ENCODE measurements at regions not wholly inside any gene's neighbourhood (a gene's known extent, or its start where the extent isn't known, plus 50 kb on each side); places are given as distances from the start of the nearest gene placed in this dataset.

GRCh38 chr10:52479567-52479966 lies 165.5 kb downstream of the DKK1 start:
- TF ChIP-seq GATA3 (IDR thresholded peaks at IDR 0.05; ENCODE audit: low read depth, low read length) = no peak
- no peak for TF ChIP-seq GATA2 (IDR thresholded peaks at IDR 0.05; ENCODE audit: low read depth, low read length)

GRCh38 chr10:52481986-52482555 lies 168.0 kb downstream of the DKK1 start:
- no peak for TF ChIP-seq GATA3 (IDR thresholded peaks at IDR 0.05; ENCODE audit: low read depth, low read length)
- TF ChIP-seq GATA2 (IDR thresholded peaks at IDR 0.05; ENCODE audit: low read depth, low read length) = no peak

GRCh38 chr10:52483587-52483986 lies 169.5 kb downstream of the DKK1 start:
- no peak for TF ChIP-seq GATA3 (IDR thresholded peaks at IDR 0.05; ENCODE audit: low read depth, low read length)
- TF ChIP-seq GATA2 (IDR thresholded peaks at IDR 0.05; ENCODE audit: low read depth, low read length) = no peak

- TF ChIP-seq GATA3 (IDR thresholded peaks at IDR 0.05; ENCODE audit: low read depth, low read length) = no peak
- TF ChIP-seq GATA2 (IDR thresholded peaks at IDR 0.05; ENCODE audit: low read depth, low read length) = no peak
Measured at GRCh38 chr10:52484206-52485065, 170.4 kb downstream of the DKK1 start.

- TF ChIP-seq GATA2 (IDR thresholded peaks at IDR 0.05; ENCODE audit: low read depth, low read length) = no peak
- TF ChIP-seq GATA3 (IDR thresholded peaks at IDR 0.05; ENCODE audit: low read depth, low read length) = no peak
Measured at GRCh38 chr10:52485462-52485861, 171.4 kb downstream of the DKK1 start.

GRCh38 chr10:52486840-52487611 lies 172.9 kb downstream of the DKK1 start:
- TF ChIP-seq GATA3 (IDR thresholded peaks at IDR 0.05; ENCODE audit: low read depth, low read length) (no peak), GATA2 (IDR thresholded peaks at IDR 0.05; ENCODE audit: low read depth, low read length) (no peak)

- no peak for TF ChIP-seq GATA3 (IDR thresholded peaks at IDR 0.05; ENCODE audit: low read depth, low read length)
- no peak for TF ChIP-seq GATA2 (IDR thresholded peaks at IDR 0.05; ENCODE audit: low read depth, low read length)
Measured at GRCh38 chr10:52488606-52489485, 174.8 kb downstream of the DKK1 start.

- no peak for TF ChIP-seq GATA2 (IDR thresholded peaks at IDR 0.05; ENCODE audit: low read depth, low read length)
- TF ChIP-seq GATA3 (IDR thresholded peaks at IDR 0.05; ENCODE audit: low read depth, low read length) = no peak
Measured at GRCh38 chr10:52491246-52491995, 177.3 kb downstream of the DKK1 start.

- no peak for TF ChIP-seq GATA2 (IDR thresholded peaks at IDR 0.05; ENCODE audit: low read depth, low read length)
- TF ChIP-seq GATA3 (IDR thresholded peaks at IDR 0.05; ENCODE audit: low read depth, low read length) = no peak
Measured at GRCh38 chr10:52499281-52499680, 185.2 kb downstream of the DKK1 start.

GRCh38 chr10:52500476-52500875 lies 186.4 kb downstream of the DKK1 start:
- TF ChIP-seq GATA3 (IDR thresholded peaks at IDR 0.05; ENCODE audit: low read depth, low read length) (no peak), GATA2 (IDR thresholded peaks at IDR 0.05; ENCODE audit: low read depth, low read length) (no peak)

GRCh38 chr10:52502237-52502636 lies 188.2 kb downstream of the DKK1 start:
- TF ChIP-seq GATA2 (IDR thresholded peaks at IDR 0.05; ENCODE audit: low read depth, low read length) = no peak
- no peak for TF ChIP-seq GATA3 (IDR thresholded peaks at IDR 0.05; ENCODE audit: low read depth, low read length)

- TF ChIP-seq GATA2 (IDR thresholded peaks at IDR 0.05; ENCODE audit: low read depth, low read length) = no peak
Measured at GRCh38 chr10:52514481-52514880, 200.4 kb downstream of the DKK1 start.

- TF ChIP-seq GATA2 (IDR thresholded peaks at IDR 0.05; ENCODE audit: low read depth, low read length) = no peak
- TF ChIP-seq GATA3 (IDR thresholded peaks at IDR 0.05; ENCODE audit: low read depth, low read length) = no peak
Measured at GRCh38 chr10:52517012-52517411, 202.9 kb downstream of the DKK1 start.
